ENCODE measurements at regions not wholly inside any gene's neighbourhood (a gene's known extent, or its start where the extent isn't known, plus 50 kb on each side); places are given as distances from the start of the nearest gene placed in this dataset.
"Not testable (repeated sequence)": the region's sequence is repeated elsewhere in the genome, so short reads cannot be mapped to it uniquely, and the experiment has no call there.

- no peak for DNase-seq
These were observed 1056.6 kb upstream of the CHAC2 start for GRCh38 chr2:52710810-52711618.

- no peak for DNase-seq
These were observed 1063.4 kb upstream of the CHAC2 start for GRCh38 chr2:52704251-52704650.

- no peak for DNase-seq
These were observed 1064.6 kb upstream of the CHAC2 start for GRCh38 chr2:52703004-52703403.

GRCh38 chr2:52698408-52698807 is 1069.2 kb upstream of the CHAC2 start:
- no peak for DNase-seq

- no peak for DNase-seq
These were observed 1069.9 kb upstream of the CHAC2 start for GRCh38 chr2:52697690-52698089.

- DNase-seq = no peak
These were observed 1071.9 kb upstream of the CHAC2 start for GRCh38 chr2:52695731-52696130.

GRCh38 chr2:52686935-52687334 is 1080.7 kb upstream of the CHAC2 start:
- no peak for DNase-seq

- DNase-seq = no peak
These were observed 1091.5 kb upstream of the CHAC2 start for GRCh38 chr2:52676056-52676455.

GRCh38 chr2:52668724-52669123 is 1098.9 kb upstream of the CHAC2 start:
- no peak for DNase-seq

- DNase-seq = no peak
These were observed 1108.1 kb upstream of the CHAC2 start for GRCh38 chr2:52659546-52659945.

GRCh38 chr2:52658598-52658997 is 1109.0 kb upstream of the CHAC2 start:
- DNase-seq = no peak

- DNase-seq = no peak
These were observed 1127.9 kb upstream of the CHAC2 start for GRCh38 chr2:52639692-52640091.

GRCh38 chr2:52632543-52632942 is 1135.1 kb upstream of the CHAC2 start:
- DNase-seq = no peak

GRCh38 chr2:52629944-52630343 is 1137.7 kb upstream of the CHAC2 start:
- no peak for DNase-seq

GRCh38 chr2:52629531-52629930 is 1138.1 kb upstream of the CHAC2 start:
- DNase-seq = no peak

- peak in 3 of 51 donors; percentile 1 to 6 (median 4) for DNase-seq
These were observed 1145.3 kb upstream of the CHAC2 start for GRCh38 chr2:52622266-52622665.

- no peak for DNase-seq
These were observed 1154.5 kb upstream of the CHAC2 start for GRCh38 chr2:52613064-52613463.

- no peak for DNase-seq
These were observed 1155.8 kb upstream of the CHAC2 start for GRCh38 chr2:52611759-52612158.

- DNase-seq = no peak
These were observed 1159.6 kb upstream of the CHAC2 start for GRCh38 chr2:52608030-52608429.

- no peak for DNase-seq
These were observed 1170.3 kb upstream of the CHAC2 start for GRCh38 chr2:52597346-52597745.

- no peak for DNase-seq
These were observed 1173.6 kb upstream of the CHAC2 start for GRCh38 chr2:52594026-52594425.

GRCh38 chr2:52584071-52584470 is 1183.5 kb upstream of the CHAC2 start:
- DNase-seq = not testable (repeated sequence)

GRCh38 chr2:52572469-52572894 is 1195.1 kb upstream of the CHAC2 start:
- no peak for DNase-seq

Data from hypothalamus (tissue), 51 donors.